ENCODE measurements at regions not wholly inside any gene's neighbourhood (a gene's known extent, or its start where the extent isn't known, plus 50 kb on each side); places are given as distances from the start of the nearest gene placed in this dataset.
A peak's percentile ranks its signal among the peaks of the same experiment; 100 is the strongest.

DNA sequence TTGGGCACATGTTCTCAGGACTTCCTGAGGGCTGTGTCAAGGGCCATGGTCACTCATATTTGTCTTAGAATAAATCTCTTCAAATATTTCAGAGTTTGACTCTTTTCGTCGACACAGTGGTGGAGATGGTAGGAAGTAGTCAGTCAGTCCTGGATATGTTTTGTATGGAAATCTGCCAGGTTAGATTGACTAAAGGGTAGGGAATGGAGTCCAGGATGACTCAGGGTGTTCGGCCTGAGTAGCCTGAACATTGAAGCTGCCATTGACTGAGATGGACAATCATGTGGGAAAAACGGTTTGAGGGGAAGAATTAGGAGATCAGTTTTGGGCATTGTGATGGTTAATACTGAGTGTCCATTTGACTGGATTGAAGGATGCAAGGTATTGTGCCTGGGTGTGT is 177.1 kb upstream of the CENPE start:
- FAIRE-seq: no peak
- TF ChIP-seq, protein P1, sequence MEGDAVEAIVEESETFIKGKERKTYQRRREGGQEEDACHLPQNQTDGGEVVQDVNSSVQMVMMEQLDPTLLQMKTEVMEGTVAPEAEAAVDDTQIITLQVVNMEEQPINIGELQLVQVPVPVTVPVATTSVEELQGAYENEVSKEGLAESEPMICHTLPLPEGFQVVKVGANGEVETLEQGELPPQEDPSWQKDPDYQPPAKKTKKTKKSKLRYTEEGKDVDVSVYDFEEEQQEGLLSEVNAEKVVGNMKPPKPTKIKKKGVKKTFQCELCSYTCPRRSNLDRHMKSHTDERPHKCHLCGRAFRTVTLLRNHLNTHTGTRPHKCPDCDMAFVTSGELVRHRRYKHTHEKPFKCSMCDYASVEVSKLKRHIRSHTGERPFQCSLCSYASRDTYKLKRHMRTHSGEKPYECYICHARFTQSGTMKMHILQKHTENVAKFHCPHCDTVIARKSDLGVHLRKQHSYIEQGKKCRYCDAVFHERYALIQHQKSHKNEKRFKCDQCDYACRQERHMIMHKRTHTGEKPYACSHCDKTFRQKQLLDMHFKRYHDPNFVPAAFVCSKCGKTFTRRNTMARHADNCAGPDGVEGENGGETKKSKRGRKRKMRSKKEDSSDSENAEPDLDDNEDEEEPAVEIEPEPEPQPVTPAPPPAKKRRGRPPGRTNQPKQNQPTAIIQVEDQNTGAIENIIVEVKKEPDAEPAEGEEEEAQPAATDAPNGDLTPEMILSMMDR (IDR thresholded peaks at IDR 0.05; ENCODE audit: insufficient read depth, low read length, severe bottlenecking): no peak
- Histone ChIP-seq H3K4me3 (ENCODE audit: low read depth, low read length) (no peak overlapping the region), H3K27me3 (ENCODE audit: control insufficient read depth, insufficient read depth, low read length) (no peaks in the 10 kb centered on the region), H3K36me3 (ENCODE audit: control insufficient read depth, insufficient read depth, low read length) (no peaks in the 10 kb centered on the region)
- peak; percentile 61 for DNase-seq (ENCODE audit: low read depth)

GRCh38 chr4:103374758-103375157 is 176.6 kb upstream of the CENPE start:
- no peaks in the 10 kb centered on the region for H3K27me3 ChIP-seq (ENCODE audit: control insufficient read depth, insufficient read depth, low read length)
- TF ChIP-seq, protein P1 (IDR thresholded peaks at IDR 0.05; ENCODE audit: insufficient read depth, low read length, severe bottlenecking): no peak
- no peak overlapping the region for H3K4me3 ChIP-seq (ENCODE audit: low read depth, low read length)
- H3K36me3 ChIP-seq (ENCODE audit: control insufficient read depth, insufficient read depth, low read length): no peaks in the 10 kb centered on the region
- DNase-seq (ENCODE audit: low read depth): no peak
- FAIRE-seq: no peak

- TF ChIP-seq, protein P1 (IDR thresholded peaks at IDR 0.05; ENCODE audit: insufficient read depth, low read length, severe bottlenecking): no peak
- no peak for FAIRE-seq
- no peaks in the 10 kb centered on the region for H3K27me3 ChIP-seq (ENCODE audit: control insufficient read depth, insufficient read depth, low read length)
These were observed 176.2 kb upstream of the CENPE start for GRCh38 chr4:103374306-103374705.

GRCh38 chr4:103372002-103372558 is 173.9 kb upstream of the CENPE start:
- Histone ChIP-seq H3K27me3 (ENCODE audit: control insufficient read depth, insufficient read depth, low read length) (no peaks in the 10 kb centered on the region), H3K4me3 (ENCODE audit: low read depth, low read length) (no peak overlapping the region), H3K36me3 (ENCODE audit: control insufficient read depth, insufficient read depth, low read length) (no peaks in the 10 kb centered on the region)
- TF ChIP-seq, protein P1 (IDR thresholded peaks at IDR 0.05; ENCODE audit: insufficient read depth, low read length, severe bottlenecking): no peak
- DNase-seq (ENCODE audit: low read depth) (peak; percentile 14), FAIRE-seq (no peak)

More at GRCh38 chr4:103374306-103374705, 176.2 kb upstream of the CENPE start:
- Histone ChIP-seq H3K4me3 (ENCODE audit: low read depth, low read length) (no peak overlapping the region), H3K36me3 (ENCODE audit: control insufficient read depth, insufficient read depth, low read length) (no peaks in the 10 kb centered on the region)
- no peak for DNase-seq (ENCODE audit: low read depth)

DNA sequence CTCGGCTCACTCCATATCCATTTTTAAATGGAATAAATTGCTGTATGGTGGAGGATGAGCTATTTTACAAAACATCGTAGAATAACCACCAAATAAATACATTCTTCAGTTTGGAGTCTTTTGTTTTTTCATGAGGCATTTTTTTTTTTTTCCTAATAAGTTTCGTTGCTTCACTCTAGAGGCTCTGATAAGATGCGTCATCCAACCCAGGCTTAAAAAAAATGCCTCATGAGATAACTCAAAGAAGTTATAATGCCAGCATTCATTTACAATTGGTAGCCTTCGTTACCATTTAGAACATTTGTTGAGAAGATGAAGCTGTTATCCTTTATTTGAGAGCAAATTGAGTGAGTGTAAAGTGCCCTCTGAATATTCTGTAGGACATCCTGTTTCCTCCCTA is 172.2 kb upstream of the CENPE start:
- Histone ChIP-seq H3K4me3 (ENCODE audit: low read depth, low read length) (no peak overlapping the region), H3K27me3 (ENCODE audit: control insufficient read depth, insufficient read depth, low read length) (no peaks in the 10 kb centered on the region), H3K36me3 (ENCODE audit: control insufficient read depth, insufficient read depth, low read length) (no peaks in the 10 kb centered on the region)
- TF ChIP-seq, protein P1 (IDR thresholded peaks at IDR 0.05; ENCODE audit: insufficient read depth, low read length, severe bottlenecking): no peak
- DNase-seq (ENCODE audit: low read depth): no peak
- FAIRE-seq: no peak

DNA sequence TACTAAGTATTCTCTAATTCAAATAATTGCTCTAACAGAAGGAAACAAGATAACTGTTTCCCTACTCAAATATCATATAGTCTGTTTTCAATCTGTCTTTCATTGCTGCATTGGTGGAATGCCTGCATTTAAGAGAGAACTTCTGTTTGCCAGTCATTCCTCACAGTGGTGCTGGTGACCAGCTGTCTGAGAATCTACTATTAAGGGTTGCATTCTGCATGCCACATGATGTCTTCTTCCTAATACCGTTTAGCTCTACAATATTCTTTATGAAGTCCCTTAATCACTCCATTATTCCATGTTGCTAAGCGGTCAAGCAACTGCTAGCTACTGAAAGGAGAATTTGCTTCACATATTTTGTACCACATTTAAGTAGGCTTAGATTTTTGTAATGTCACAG is 167.1 kb upstream of the CENPE start:
- TF ChIP-seq, protein P1 (IDR thresholded peaks at IDR 0.05; ENCODE audit: insufficient read depth, low read length, severe bottlenecking): no peak
- DNase-seq (ENCODE audit: low read depth): no peak
- no peaks in the 10 kb centered on the region for H3K36me3 ChIP-seq (ENCODE audit: control insufficient read depth, insufficient read depth, low read length)
- no peak overlapping the region for H3K4me3 ChIP-seq (ENCODE audit: low read depth, low read length)
- H3K27me3 ChIP-seq (ENCODE audit: control insufficient read depth, insufficient read depth, low read length): no peaks in the 10 kb centered on the region
- FAIRE-seq: no peak
